GM19438 (cell line): ENCODE measurements at regions not wholly inside any gene's neighbourhood (a gene's known extent, or its start where the extent isn't known, plus 50 kb on each side); places are given as distances from the start of the nearest gene placed in this dataset.

ENCODE experiments used
- ATAC-seq: cut with Tn5 transposase; IDR thresholded peaks from one replicate; pipeline ENCODE4 v1.9.1; 2021; ENCODE audit warnings: low read depth; ENCODE audit not compliant: unreplicated experiment

DNA sequence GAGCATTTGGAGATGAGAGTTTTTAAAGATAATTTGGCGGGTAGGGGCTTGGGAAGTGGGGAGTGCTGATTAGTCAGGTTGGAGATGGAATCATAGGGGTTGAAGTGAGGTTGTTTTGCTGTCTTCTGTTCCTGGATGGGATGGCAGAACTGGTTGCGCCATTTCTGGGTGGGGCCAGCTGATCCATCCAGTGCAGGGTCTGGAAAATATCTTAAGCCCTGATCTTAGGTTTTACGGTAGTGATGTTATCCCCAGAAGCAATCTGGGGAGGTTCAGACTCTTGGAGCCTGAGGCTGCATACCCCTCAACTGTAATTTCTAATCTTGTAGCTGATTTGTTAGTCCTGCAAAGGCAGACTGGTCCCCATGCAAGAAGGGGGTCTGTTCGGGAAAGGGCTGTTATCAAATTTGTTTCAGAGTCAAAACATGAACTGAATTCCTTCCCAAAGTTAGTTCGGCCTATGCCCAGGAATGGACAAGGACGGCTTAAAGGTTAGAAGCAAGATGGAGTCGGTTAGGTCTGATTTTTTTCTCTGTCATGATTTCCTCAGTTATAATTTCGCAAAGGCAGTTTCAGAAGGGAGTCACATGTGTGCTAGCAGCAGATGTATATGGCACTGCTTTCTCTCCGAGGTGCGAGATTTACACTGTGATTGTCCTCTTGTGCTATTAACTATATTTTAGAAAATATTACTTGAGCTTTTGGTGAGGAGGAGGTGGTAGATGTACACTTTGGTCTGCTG, 540.4 kb downstream of the EDEM1 start:
- no peak for ATAC-seq

DNA sequence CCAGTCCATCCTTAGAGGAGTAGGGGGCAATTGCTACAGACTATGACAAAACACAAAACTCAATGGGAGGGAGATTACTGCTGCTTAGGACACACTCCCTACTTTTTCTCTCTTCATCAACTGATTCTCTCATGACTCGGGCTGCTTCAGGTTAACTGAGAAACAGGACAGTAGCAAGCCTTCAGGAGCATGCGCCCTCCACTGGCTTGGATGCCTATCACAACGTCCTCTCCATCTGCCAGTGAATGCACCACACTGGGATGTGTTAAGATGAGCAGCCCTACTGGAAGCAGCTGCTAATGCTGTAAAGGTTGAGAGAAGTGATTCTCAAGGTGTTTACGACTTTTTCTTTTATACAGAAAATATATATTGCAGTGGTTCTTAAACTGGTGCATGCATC, 542.3 kb downstream of the EDEM1 start:
- no peak for ATAC-seq

DNA sequence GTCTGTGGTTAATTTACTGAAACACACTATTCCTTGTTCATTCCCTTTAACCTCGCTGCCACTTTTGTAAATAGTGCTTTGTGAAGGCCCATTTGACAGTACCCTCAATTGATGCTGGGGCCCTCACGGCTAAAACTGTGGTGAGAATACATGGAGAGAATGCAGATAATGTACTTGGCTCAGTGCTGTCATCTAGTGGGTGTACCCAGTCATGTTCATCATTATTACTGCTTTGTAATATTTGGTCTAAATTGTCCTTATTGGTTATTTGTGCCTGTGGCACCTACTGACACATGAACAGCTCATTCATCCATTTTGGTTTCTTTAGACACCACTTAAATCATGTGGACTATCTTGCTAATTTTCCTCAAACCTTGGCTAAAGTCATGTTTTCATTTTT, 543.6 kb downstream of the EDEM1 start:
- no peak for ATAC-seq

DNA sequence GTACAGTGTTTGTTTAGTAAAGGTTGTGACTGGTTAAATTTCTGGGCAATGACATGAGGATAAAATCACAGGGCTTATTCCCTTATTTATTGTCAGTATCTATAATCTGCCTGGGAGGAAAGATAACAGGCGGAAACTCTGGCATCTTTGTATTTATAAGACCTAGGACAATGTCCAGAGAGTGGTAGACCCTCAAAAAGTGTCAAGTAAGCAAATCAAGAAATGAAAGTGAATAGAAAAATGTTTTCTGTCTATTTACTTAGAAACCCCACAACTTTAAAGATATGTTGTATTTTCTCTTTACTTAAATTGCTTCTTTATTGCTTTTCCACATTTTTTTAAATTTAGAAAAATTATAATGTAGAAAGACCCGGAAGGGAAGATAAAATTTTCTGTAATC, 544.6 kb downstream of the EDEM1 start:
- ATAC-seq: no peak

DNA sequence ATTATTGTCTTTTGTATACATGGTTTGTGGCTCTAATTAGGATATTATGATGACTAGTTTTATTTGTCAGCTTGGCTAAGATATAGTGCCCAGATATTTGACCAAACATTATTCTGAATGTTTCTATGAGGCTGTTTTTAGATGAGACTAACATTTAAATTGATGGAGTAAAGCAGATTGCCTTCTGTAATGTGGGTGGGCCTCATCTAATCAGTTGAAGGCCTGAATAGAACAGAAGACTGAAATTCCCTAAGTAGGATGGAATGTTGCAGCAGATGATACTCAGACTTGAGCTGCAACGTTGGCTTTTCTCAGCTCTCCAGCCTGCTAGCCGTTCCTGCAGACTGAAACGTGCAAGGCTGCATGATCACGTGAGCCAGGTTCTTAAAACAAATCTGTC, 546.5 kb downstream of the EDEM1 start:
- ATAC-seq: no peak

DNA sequence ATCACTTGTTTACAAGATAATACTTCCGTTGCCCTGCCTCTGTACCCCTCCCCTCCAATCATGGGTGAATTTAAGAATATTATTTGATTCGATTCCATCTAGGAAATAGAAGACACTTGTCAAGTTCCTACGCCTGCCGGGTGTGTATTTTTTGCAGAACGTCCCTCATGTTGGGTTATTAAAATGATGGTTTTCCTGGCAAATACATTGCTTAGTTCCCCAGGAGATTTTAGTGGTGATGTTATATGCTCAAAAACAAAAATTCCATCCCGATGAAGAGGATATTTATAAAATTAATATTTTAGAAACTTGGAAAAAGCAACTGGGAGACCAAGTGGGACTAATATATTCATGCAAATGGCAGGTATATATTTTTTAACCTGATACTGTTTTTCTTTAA, 548.4 kb downstream of the EDEM1 start:
- no peak for ATAC-seq

DNA sequence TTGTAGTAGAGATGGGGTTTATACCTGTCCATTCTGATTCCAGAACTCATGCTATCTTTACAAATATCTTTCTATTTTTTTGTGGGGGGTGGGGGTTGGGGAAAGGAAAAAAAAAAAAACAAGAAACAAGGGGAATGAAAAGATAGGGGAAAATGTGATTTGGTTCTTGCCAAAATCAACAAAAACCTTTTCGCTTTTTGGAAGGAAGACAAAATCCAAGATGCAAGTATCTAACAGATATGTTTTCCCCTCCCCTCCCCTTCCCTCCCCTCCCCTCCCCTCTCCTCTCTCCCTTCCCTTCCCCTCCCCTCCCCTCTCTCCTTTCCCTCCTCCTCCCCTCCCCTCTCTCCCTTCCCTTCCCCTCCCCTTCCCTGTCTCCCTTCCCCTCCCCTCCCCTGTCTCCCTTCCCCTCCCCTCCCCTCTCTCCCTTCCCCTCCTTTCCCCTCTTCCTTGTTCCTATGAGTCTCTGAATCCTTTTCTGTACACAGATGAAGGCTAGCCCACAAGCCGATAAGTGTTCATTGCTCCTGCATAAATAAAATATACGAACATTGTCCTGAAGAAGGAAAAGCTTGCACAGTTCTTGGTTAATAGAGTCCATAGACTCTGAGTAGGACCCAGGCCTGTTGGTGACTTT, 551.9 kb downstream of the EDEM1 start:
- no peak for ATAC-seq

DNA sequence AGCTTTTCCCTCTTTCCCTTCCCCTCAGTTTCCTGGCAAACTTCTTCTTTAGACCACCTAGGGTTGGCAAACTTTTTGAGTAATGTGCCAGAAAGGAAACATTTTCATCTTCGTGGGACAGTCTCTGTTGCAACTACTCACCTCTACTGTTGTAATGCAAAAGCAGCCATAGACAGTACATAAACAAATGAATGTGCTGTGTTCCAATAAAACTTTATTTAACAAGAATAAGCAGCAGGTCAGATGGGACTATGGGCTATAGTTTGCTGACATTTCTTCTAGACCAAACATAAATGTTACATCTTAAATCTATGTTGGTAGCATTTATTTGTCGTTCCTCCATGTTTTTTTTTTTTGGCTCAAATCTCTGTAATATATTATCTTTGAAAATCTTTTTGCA, 552.4 kb downstream of the EDEM1 start:
- no peak for ATAC-seq

DNA sequence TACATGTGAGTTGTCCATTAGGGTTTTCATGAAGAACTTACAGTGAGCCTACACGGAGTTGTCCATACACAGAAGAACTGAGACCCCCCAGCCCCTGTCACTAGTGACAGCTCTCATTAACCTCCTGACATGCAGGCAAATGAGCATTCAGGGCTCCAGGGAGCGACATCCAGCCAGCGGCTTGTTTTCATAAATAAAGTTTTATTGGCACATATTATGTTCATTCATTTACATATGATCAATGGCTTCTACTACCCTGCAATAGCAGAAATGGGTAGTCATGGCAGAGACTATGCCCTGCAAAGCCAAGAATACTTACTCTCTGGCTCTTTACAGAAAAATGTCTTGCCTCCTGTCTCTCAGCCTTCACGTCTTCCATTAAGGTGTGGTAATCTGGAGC, 553.5 kb downstream of the EDEM1 start:
- ATAC-seq: no peak

DNA sequence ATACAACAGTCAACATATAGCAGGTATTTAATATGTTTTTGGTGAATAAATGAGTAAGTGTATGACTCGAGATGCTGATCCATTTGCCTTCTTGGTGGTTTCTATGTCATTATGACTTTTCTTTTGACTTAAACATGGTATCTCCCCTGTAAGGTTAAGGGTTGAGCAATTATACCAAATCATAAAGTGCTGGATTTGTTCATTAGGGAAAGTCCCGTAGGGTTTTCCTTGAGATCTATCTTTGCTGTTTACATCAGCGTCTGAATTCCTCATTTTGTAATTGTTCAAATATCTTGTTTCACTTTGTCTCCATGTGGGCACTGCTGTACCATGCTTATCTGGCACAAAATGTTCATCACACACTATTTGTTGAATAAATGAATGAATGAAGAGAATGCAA, 562.6 kb downstream of the EDEM1 start:
- ATAC-seq: no peak

DNA sequence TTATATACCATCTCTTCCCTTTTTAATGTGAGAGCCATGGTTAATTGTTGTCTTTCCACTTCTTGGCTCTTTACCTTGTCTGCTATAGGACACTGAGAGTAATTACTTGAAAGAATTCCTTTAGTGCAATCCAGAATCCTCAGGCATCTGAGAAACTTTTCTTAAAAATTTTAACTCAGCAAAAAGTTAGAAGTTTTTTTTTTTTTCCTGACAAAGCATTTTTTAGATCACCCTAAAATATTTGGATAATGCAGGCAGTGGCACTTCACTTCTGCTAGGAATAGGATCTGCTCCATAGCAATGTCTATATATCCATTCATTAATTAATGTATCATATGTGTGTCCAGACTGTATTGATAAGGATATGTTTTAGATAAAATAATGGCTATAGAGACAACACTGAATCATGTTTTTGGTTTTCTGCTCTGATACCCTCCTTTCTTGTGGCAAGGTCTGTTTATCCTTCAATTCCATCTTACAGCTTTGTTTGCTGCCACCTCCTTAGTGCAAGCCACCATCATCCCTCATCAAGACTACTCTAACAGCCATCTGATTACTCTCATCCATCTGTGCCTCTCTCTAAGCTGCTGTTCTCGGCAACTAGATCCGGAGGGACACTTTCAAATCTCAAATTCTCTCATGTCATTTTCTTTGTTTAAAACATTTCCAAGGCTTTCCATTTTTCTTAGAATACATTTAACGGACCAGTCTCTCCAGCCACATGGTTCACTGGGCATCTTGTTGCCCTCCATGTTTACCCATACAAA, 563.5 kb downstream of the EDEM1 start:
- no peak for ATAC-seq

DNA sequence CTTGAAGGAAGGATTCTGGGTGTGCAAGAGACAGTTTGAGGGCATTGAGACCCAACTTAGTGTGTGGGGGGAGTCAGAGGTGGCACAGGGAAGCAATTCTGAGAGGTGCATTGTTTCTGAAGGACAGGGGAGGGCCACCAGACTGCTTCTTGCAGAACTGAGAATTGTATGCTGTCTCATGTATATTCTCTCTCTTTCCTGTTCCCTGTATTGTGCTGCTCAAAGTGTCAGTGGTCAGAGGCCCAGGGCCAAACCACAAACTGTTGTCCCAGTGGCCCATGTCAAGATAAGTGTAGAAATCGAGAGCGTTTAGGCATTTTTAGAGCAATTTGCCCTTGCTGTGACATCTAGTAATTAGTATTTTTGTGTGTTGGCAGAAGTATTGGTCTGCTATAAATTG, 567.1 kb downstream of the EDEM1 start:
- ATAC-seq: peak; percentile 66

DNA sequence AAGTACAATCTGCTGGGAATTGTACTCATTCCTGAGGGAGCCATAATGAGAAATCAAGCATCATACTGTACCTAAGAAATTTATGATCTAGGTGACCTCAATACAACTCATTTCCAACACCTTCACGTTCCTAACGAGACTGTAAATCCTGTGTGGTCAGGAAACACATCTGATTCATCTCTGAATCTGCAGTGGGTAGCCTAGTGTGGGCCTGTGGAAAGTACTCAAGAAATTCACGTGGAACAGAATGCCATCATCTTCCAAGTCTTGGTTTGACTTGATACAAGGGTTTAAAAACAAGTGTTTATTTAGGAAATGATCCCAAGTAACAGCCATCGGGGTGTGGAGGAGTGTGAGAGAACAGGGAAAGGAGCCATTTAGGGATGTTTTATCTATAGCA, 568.9 kb downstream of the EDEM1 start:
- no peak for ATAC-seq

DNA sequence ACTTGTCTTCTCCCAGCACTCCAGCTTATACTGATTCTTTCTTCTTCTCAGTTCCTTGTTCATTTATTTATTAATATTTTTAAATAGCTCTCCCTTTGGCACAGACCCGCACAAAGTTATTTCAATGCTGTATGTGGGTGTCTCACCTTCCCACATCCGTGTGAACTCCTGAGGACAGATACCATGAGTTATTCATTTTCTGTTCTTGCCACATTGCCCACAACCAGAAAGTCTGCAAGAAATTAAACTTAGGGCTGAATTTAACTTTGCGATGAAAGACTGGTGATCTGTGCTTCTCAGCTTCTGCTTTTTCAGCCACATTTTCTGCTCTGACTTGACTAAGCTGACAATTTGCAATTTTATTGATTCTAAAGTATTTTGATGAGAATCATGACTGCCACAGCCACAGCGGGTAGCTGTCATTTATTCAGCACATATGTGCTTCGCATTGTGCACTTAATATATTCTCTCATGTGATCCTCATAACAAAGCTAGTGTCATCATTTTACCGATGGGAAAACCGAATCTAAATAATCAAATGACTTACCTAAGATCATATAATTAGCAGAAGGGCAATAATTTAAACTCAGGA, 569.8 kb downstream of the EDEM1 start:
- no peak for ATAC-seq

DNA sequence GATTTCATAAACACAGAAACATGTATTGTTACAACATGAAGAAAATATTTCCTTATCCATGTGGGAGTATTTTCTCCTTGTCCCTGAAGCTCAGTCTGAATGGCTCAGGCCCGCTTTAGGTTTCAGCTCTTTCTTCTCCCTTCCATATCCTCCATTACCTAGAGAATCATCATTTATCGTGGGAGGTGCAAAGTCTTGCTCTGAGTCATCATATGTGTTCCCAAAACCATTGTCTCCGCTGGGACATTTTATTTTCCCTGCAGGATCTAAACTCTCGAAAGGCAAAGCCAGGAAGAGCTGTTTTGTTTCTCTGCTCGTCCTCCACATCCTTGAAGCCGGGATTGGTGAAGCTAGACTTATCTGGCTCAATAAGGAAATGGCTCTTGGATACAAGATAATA, 571.2 kb downstream of the EDEM1 start:
- no peak for ATAC-seq

DNA sequence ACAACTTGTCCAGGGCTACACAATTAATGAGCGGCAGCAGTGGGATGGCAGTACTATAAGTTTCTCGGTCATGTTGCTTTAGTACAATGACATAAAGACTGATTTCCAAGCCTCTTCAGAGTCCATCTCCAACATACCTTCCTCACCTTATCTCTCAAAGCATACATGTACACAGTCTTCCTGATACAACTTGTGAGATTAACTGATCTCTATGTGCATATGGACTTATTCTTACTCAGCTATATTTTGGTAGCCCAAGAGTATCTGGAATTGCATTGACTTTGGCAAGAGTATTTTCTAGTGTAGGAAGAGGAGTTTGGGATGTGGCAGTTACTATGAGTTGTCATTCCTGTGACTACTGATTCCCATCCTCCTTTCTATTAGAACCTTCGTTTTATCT, 575.0 kb downstream of the EDEM1 start:
- no peak for ATAC-seq

DNA sequence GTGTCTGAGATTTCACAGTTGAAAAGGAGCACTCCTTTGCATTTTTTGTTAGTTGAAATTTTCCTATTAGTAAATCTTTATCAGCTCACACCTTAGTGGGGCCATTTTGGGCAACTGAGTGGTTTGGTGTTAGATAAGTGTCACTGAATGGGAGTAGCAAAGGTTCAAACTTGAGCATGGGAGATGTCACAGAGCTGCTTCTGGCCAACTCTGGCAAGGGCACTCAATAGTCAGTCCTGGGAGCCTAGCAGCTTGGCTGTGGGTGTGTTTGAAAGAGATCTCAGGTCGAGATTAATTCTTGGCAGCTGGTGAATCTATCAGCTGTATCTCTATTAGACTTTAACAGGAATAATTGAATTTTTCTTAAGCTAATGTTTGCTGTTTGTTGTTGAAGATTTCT, 579.3 kb downstream of the EDEM1 start:
- ATAC-seq: no peak

DNA sequence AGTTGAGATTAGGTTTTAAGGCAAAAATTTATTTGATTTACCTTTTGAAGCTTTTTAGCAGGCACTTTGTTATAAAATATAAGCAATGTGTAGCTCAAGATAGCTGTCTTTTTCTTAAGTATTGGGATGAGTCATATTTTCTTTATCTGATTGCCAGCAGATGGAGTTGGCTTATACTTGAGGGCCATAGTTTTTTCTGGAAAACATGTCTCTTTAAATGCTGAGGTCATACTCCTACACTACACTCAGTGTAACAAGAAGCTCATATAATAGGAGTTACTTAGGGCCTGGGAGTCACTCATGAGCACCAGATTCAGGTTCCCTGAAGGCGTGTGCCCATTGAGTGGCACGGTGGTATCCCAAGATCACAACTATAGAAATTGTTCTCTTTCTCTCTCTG, 579.8 kb downstream of the EDEM1 start:
- no peak for ATAC-seq

DNA sequence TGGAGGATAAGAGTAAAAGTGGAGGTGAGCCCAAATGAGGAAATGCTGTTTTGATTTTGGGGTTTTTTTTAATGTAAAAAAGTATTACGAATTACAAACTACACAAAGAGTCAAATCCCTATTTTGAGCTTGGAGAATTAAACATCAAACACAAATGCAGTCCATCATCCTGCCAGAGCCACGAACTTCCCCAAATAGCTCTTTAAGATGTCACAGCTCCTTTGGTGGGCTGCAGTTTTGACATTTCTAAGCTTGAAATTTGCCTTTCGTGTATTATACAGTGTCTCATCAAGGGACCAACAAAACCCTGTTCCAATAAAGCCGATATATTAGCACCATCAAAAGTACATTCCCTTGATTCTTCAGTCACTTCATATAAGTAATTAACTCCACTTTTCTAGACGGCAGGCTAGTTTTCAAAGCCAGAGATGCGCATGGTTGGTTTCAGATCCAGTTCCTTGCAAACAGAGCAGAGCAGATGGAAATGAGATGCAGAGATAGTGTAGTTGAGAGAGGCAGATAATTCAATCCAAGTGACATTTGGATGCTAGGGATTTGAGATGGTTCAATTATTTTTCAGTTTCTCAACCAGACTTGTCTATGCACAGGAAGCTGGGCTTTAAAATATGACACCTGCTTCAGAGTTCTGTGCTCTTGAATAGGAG, 580.9 kb downstream of the EDEM1 start:
- no peak for ATAC-seq

DNA sequence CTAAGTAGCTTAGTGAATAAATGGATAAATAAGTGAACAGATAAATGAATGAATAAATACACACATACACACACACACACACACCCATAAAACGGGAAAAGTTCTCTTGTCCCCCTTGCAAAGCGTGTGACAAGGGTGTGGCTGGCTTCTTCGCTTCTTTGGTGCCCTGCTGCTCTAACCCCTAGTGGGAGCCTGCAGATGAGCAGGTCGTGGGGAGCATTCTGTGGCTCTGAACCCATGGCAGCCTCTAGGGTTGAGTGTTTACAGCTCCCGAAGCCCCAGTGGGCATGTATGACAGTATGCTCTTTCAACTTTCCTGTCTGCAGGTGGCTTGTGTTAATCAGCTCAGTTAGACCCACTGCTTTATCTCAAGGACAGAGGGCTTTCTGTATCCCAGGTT, 582.3 kb downstream of the EDEM1 start:
- no peak for ATAC-seq

DNA sequence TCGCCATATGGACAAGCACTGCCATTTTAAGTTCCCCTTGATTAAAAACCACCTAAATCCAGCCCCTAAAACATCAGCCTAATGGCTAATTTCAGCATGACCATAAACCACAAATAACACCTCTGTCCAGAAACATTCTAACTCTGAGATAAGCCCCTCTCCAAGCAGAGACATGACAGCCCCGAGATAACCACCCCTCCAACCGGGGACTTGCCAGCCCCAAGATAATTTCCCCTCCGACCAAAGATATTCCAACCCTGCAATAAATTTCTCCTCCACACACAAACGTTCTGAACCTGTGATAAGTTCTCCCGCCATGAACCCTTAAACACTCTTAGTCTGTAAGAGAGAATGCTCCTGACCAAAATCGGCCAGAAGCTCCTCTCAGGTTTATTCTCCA, 586.8 kb downstream of the EDEM1 start:
- no peak for ATAC-seq
